ENCODE measurements at regions not wholly inside any gene's neighbourhood (a gene's known extent, or its start where the extent isn't known, plus 50 kb on each side); places are given as distances from the start of the nearest gene placed in this dataset.
"Not testable (repeated sequence)": the region's sequence is repeated elsewhere in the genome, so short reads cannot be mapped to it uniquely, and the experiment has no call there.

GRCh38 chr4:95898226-95898625, 58.3 kb downstream of the PDHA2 start:
- DNase-seq (ENCODE audit: low spot score): no peak

GRCh38 chr4:95909211-95909610, 69.3 kb downstream of the PDHA2 start:
- no peak for DNase-seq (ENCODE audit: low spot score)

DNA sequence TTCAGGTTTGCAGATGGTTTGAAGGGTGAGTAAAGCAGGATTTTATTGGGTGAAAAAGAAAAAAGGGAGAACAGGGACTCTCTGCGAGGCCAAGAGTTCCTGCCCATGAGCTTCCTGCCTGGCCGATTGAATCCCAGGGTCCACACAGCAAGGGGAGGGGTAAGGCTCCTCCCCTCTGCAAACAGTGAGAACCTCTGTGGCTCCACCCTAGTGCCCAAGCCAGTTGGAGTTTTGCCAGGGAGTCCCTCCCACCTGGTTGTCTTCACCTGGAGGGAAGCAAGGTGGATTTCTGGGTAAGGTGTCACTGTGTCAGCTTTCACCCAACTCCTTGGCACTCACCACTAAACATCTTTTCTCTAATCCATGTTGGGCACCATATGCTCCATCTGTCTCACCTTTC, 70.9 kb downstream of the PDHA2 start:
- DNase-seq (ENCODE audit: low spot score): no peak

DNA sequence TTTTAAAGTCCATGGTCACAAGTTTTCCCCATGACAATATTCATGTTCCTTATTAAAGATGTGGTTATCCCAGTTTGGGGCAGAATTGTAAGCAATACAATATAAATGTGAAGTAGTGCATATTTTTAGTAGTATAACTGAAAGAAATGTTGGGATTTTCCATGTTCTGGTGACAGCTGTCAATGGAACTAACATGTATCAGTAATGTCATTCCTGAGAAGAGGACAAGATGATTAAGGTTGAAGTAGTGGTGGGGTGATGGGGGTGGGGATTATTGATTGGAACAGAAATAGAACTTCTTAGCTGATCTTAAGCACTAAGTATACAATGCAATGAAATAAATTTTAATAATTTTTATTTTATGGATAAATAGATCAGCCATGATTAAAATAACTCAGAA, 81.6 kb downstream of the PDHA2 start:
- no peak for DNase-seq (ENCODE audit: low spot score)

- DNase-seq (ENCODE audit: low spot score): no peak
Measured at GRCh38 chr4:95929448-95930064, 89.7 kb downstream of the PDHA2 start.

- DNase-seq (ENCODE audit: low spot score): no peak
Measured at GRCh38 chr4:95939141-95939540, 99.2 kb downstream of the PDHA2 start.

DNA sequence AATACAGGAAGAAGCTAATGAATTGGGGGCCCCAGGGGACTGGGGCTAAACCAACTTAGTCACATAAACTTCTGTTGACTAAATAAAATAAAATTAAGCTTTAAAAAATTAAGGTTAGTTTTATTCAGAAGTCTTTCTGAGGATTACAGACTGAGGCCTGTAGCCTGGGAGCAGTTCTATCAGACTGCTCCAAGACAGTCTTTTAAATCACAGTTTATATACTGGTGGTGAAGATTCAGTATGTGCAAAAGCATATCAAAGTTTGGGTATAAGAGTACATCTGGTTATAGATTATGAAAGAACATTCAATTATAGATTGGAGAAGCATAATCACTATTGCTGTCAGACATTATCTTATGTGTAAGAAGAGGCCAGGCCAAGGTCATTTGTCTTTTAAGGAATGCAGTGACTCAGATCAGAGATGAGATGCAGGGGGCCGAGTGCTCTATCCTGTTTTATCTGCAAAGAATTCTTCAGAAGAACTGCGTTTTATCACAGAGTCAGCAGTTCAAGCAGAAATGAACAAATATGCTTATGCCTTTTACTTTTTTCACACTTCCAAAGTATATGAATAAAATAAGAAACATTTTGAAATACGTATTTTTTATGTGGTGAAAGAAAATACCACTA, 109.4 kb downstream of the PDHA2 start:
- no peak for DNase-seq (ENCODE audit: low spot score)

- no peak for DNase-seq (ENCODE audit: low spot score)
Measured at GRCh38 chr4:95949808-95950207, 109.9 kb downstream of the PDHA2 start.

DNA sequence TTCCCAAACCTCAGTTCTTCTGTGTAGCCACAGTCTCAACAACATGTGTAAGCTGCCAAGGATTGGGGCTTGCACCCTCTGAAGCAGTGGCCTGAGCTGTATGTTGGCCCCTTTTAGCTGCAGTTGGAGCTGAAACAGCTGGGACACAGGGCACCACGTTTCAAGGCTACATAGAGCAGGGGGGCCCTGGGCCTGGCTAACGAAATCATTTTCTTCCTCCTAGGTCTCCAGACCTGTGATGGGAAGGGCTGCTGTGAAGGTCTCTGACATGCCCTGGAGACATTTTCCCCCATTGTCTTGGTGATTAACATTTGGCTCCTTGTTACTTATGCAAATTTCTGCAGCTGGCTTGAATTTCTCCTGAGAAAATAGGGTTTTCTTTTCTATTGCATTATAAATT, 112.6 kb downstream of the PDHA2 start:
- not testable (repeated sequence) for DNase-seq (ENCODE audit: low spot score)

DNA sequence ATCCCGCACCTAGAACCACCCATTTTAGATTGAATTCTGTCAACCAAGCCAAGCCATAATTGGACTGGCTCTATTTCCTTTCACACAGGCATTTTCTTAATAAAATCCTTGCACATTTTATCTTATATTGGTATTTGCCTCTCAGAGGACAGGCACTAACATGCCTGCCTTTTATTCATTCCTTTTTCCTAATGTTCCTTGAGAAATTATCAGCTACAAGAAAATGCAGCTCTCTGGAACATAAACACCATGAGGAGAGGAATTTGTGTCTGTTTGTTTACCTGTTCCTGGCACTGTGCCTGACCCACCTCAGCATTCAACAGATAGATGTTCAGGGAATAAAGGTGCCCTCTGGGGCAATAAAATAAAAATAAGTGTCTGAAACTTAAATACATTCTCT, 116.2 kb downstream of the PDHA2 start:
- DNase-seq (ENCODE audit: low spot score): no peak

DNA sequence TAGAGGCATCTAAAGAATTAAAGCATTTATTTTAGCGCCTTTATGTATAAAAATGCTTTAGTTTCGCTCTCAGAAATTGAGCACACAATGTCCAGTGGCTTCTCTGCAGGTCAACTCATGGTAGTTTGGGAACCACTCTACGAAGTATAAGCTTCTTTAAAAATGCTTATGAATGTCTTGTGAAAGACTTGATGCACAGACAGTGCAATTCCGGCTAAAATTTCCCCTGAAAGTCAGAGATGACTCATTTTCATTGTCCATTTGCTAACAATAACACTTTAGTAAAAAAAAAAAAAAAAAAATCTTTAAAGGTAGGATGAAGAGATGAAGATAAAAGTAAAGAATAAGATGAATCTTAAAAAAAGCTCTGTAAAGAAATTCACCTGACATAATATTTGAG, 117.2 kb downstream of the PDHA2 start:
- no peak for DNase-seq (ENCODE audit: low spot score)

GRCh38 chr4:95957759-95958158, 117.9 kb downstream of the PDHA2 start:
- DNase-seq (ENCODE audit: low spot score): no peak

- DNase-seq (ENCODE audit: low spot score): no peak
Measured at GRCh38 chr4:95959182-95959581, 119.3 kb downstream of the PDHA2 start.

GRCh38 chr4:95959633-95960032, 119.7 kb downstream of the PDHA2 start:
- DNase-seq (ENCODE audit: low spot score): no peak

DNA sequence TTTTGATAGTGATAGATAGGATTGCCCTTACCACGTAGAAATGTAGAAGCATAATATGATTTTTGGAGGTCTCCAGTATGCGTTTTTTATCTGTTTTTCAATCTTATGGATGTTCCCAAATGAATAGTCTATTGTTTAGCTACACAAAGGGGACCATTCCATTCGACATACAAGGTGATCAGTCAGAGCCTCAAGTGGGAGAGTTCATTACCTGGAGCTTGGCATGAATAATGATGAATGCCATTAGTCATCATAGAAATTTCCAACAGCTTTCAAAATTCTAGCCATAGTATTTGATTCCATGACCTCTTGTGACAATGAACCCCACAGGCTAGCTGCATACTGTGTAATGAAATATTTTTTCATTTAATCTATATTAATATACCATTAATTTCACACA, 123.6 kb downstream of the PDHA2 start:
- DNase-seq (ENCODE audit: low spot score): no peak

- DNase-seq (ENCODE audit: low spot score): no peak
Measured at GRCh38 chr4:95979961-95980876, 140.3 kb downstream of the PDHA2 start.

- no peak for DNase-seq (ENCODE audit: low spot score)
Measured at GRCh38 chr4:95980877-95981360, 141.0 kb downstream of the PDHA2 start.

- DNase-seq (ENCODE audit: low spot score): no peak
Measured at GRCh38 chr4:95981591-95981990, 141.7 kb downstream of the PDHA2 start.

- DNase-seq (ENCODE audit: low spot score): no peak
Measured at GRCh38 chr4:95982516-95982915, 142.6 kb downstream of the PDHA2 start.

DNA sequence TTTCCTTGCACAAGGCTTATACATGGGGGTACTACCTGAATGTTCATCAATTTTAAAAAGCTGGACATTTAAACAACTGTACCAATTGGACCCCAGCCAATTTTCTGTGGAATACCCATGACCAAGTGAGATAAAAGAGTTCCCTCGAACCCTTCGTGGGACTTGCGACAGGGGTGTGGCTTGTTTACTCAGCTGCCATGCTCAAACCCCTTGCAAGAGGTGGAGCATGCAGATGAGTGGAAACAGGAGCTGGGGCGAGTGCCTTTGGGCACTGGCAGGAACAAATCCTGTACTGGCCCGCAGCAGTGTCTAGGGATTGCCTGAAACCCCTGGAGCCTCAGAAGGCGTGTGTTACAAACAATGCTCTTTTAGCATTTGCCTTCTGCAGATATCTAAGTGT, 144.2 kb downstream of the PDHA2 start:
- DNase-seq (ENCODE audit: low spot score): no peak

DNA sequence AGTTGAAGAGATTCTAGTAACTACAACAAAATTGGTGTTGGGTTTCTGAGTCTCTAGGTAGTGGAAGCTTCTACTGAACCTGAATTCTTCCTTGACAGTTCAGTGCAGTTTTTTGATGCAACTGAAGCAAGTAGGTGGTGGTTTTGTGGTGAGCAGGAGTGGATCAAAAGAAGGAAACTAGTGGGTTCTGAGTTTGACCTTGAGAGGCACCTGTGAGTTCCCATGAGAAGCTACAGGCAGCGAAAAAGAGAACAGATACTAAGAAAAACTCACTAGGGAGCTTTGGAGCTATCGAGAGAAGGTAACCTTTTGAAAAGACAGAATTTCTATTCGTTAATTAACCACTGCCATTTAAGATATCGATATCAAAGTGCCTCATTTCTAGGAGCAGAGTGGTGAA, 145.2 kb downstream of the PDHA2 start:
- DNase-seq (ENCODE audit: low spot score): no peak

GRCh38 chr4:95985791-95986550, 146.1 kb downstream of the PDHA2 start:
- DNase-seq (ENCODE audit: low spot score): no peak
